ENCODE measurements at regions not wholly inside any gene's neighbourhood (a gene's known extent, or its start where the extent isn't known, plus 50 kb on each side); places are given as distances from the start of the nearest gene placed in this dataset.

DNA sequence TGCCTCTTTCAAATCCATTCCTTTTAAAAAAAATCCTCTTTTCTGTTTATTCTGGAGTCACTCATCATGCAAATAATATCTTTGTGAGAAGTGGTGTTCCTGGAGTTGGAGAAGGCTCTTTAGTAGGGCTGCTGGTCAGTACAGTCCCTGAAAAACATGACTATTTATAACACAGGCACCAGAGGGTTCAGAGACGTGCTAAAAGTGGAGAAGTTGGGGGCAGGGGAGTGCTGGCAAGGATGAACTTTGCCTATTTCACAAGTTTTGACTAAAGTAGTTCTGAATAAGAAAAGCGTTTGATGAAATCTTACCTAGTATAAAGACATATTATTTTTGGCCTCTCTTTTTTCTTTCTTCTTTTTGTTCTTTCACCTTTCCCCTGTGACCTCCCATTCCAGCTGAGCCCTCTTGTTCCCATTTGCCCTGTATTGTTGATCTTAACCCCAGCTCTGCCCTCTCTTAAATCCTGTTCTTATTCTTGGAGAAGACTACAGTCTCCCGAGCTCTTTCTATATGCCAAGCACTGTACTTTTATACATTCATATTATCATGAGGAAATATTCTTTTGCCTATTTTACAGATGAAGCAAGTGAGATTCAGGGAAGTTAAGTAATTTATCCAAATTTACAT is 129.1 kb downstream of the TM9SF2 start:
- no peak for TF ChIP-seq EZH2phosphoT487 (IDR thresholded peaks at IDR 0.05; ENCODE audit: borderline replicate concordance, low read length)
- TF ChIP-seq, protein P1, sequence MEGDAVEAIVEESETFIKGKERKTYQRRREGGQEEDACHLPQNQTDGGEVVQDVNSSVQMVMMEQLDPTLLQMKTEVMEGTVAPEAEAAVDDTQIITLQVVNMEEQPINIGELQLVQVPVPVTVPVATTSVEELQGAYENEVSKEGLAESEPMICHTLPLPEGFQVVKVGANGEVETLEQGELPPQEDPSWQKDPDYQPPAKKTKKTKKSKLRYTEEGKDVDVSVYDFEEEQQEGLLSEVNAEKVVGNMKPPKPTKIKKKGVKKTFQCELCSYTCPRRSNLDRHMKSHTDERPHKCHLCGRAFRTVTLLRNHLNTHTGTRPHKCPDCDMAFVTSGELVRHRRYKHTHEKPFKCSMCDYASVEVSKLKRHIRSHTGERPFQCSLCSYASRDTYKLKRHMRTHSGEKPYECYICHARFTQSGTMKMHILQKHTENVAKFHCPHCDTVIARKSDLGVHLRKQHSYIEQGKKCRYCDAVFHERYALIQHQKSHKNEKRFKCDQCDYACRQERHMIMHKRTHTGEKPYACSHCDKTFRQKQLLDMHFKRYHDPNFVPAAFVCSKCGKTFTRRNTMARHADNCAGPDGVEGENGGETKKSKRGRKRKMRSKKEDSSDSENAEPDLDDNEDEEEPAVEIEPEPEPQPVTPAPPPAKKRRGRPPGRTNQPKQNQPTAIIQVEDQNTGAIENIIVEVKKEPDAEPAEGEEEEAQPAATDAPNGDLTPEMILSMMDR (IDR thresholded peaks at IDR 0.05; ENCODE audit: low read depth, low read length, poor library complexity, severe bottlenecking), result no peak
